GM12865 (cell line): ENCODE measurements at regions not wholly inside any gene's neighbourhood (a gene's known extent, or its start where the extent isn't known, plus 50 kb on each side); places are given as distances from the start of the nearest gene placed in this dataset.

Experiments
- DNase-seq: peaks from one replicate; pipeline ENCODE4 v3.0.0; 2010; ENCODE audit warnings: low read depth
- H3K4me3 ChIP-seq: 2 replicates; pipeline ENCODE4 v1.5.1; 2011; ENCODE audit warnings: mild to moderate bottlenecking, low read depth, low read length, control low read depth
- CTCF ChIP-seq: IDR thresholded peaks from 2 replicates; pipeline ENCODE4 v1.5.1; 2011; ENCODE audit warnings: low read length, control low read depth, low read depth, inconsistent platforms; ENCODE audit not compliant: insufficient read depth; ENCODE audit errors: missing control alignments

- H3K4me3 ChIP-seq = no peak overlapping the region
- DNase-seq = no peak
- TF ChIP-seq CTCF = no peak
Measured at GRCh38 chr7:12766416-12766815, 79.0 kb downstream of the ARL4A start.

- no peak for TF ChIP-seq CTCF
- no peak overlapping the region for H3K4me3 ChIP-seq
- DNase-seq = no peak
Measured at GRCh38 chr7:12768948-12769347, 81.5 kb downstream of the ARL4A start.

DNA sequence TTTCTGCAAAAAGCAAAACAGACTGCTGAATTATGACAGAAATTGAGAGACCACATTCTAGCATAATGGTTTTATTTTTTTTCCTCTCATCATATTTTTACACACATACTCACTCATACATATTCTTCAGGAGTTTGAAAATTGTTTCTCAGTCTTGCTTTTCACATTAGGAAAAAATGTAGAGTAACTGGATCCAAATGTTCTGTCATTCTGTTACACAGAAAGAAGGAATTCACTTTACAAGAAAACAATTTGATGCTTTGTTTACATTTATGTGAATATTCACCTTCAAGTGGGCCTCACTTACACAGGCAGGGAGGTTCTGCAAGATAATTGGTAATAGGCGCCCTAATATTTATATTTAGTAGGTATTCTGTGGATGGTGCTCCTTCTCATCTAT lies 82.0 kb downstream of the ARL4A start:
- DNase-seq = no peak
- no peak overlapping the region for H3K4me3 ChIP-seq
- no peak for TF ChIP-seq CTCF

- TF ChIP-seq CTCF = no peak
- DNase-seq = no peak
- no peak overlapping the region for H3K4me3 ChIP-seq
Measured at GRCh38 chr7:12770227-12770975, 83.0 kb downstream of the ARL4A start.

DNA sequence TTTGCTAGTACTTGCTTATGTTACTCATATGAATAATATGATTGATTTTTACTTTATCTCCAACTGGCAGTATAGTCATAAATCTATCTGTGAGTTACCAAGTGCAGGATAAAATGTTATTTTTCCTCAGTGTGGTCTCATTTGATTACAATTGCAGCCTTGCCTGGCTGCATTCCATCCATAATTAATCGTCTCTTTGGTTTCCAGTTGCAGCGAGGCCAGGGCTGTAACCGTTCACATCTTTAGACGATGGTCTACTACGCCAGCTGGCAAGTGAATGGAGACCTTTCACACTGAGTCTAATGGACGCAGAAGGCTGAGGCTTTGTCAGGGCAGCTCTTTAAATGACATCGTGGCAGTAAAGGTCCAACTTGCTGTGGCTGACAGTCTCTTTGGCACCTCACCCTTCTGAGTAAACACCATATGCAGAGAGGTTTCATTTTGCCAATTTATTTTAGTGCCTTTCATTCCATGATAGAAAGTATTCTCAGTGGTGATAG lies 84.0 kb downstream of the ARL4A start:
- no peak for DNase-seq
- H3K4me3 ChIP-seq = no peak overlapping the region
- no peak for TF ChIP-seq CTCF

DNA sequence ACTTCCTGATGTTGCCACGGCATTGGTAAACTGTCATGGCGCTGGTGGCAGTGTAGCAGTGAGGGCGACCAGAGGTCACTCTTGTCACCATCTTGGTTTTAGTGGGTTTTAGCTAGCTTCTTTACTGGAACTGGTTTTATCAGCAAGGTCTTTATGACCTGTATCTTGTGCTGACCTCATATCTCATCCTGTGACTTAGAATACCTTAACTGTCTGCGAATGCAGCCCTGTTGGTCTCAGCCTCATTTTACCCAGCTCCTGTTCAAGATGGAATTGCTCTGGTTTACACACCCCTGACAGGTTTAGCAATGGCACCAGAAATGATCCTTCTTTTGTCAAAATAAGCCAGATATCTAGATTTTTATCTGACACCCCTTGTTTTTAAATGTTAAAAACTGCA lies 85.3 kb downstream of the ARL4A start:
- no peak for DNase-seq
- TF ChIP-seq CTCF = no peak
- H3K4me3 ChIP-seq = no peak overlapping the region

- TF ChIP-seq CTCF = no peak
- no peak for DNase-seq
- no peak overlapping the region for H3K4me3 ChIP-seq
Measured at GRCh38 chr7:12777257-12777656, 89.8 kb downstream of the ARL4A start.
